HG03521 (cell line): ENCODE measurements at regions not wholly inside any gene's neighbourhood (a gene's known extent, or its start where the extent isn't known, plus 50 kb on each side); places are given as distances from the start of the nearest gene placed in this dataset.
"Not testable (repeated sequence)": the region's sequence is repeated elsewhere in the genome, so short reads cannot be mapped to it uniquely, and the experiment has no call there.

Experiments used
- ATAC-seq: cut with Tn5 transposase; IDR thresholded peaks from one replicate; pipeline ENCODE4 v1.9.1; 2021; ENCODE audit warnings: mild to moderate bottlenecking, moderate library complexity; ENCODE audit not compliant: unreplicated experiment

- no peak for ATAC-seq
Observed at GRCh38 chr10:2576892-2577291, 490.5 kb upstream of the PFKP start.

DNA sequence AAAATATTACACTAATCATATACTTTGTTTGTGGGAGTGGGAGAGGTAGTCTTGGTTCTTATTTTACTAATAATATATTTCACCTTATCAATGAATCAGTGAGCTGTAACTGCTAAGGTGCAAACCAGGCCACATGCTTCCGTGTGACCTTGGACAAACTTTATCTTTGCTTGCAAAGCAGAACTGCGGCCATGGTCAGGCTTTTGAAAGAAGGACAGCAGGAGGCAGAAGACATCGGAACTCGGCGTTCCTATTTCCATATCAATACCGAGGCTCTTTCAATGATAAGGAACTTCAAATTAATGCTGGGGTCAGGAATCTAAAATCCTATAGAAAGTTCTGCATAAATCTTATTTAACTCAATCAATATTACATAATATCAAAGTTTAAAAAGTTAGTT lies 491.9 kb upstream of the PFKP start:
- ATAC-seq, result no peak

DNA sequence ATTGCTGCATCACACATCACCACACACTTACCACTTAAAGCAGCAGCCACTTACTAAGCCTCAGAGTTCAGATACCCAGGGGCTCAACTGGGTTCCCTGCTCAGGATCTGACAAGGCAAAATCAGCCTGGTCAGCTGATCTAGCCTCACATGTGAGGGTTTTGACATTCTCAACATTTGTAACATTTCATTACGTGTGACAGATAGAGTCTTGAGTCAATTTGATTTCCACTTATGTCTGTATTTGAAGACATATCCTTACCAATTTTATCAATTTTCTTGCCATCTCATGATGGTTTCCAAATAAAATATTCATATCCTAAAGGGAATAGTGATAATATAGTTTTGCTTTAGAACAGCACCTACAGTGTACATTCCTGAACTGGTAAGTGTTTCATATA lies 494.7 kb upstream of the PFKP start:
- no peak for ATAC-seq

DNA sequence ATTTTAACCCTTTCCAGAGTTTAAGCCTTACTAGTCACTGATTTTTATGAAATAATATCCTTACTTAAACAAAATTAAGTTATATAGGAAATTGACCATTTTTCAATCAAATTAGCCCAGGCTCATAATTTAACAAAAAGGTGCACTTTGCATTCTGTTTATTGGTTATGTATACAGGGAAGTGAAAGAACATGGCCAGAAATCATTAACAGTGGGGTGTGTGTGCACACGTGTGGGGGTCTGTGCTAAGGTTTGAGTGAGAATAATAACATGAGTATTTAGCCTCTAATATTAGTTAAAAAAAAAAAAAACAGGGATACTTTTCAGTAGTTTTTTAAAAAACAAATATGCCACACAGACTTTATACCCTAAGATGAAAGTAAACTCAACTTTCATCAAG lies 510.5 kb upstream of the PFKP start:
- ATAC-seq, result peak; percentile 67

GRCh38 chr10:2548071-2548470 lies 519.3 kb upstream of the PFKP start:
- no peak for ATAC-seq

DNA sequence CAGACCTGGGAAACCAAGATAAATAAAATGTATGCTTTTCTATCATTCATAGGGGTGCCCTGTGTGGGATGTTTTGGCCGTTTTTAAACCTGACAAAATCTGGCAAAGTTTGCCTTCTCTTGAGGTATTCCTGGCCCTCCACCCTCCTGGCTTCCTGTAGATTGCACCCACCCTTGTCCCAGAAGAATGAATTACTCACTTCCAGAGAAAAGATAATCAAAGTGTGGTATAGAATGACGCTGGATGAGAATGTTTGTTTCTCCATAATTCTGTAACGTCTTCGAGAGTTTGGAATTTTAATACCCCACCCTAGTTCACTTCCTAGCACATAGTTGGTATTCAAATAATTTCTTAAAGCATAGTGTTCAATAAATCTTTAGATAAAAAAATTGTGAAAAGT lies 519.7 kb upstream of the PFKP start:
- ATAC-seq, result no peak

- not testable (repeated sequence) for ATAC-seq
Observed at GRCh38 chr10:2546894-2547293, 520.5 kb upstream of the PFKP start.

- ATAC-seq, result no peak
Observed at GRCh38 chr10:2543974-2544373, 523.4 kb upstream of the PFKP start.

GRCh38 chr10:2543142-2543886 lies 524.0 kb upstream of the PFKP start:
- ATAC-seq, result no peak

DNA sequence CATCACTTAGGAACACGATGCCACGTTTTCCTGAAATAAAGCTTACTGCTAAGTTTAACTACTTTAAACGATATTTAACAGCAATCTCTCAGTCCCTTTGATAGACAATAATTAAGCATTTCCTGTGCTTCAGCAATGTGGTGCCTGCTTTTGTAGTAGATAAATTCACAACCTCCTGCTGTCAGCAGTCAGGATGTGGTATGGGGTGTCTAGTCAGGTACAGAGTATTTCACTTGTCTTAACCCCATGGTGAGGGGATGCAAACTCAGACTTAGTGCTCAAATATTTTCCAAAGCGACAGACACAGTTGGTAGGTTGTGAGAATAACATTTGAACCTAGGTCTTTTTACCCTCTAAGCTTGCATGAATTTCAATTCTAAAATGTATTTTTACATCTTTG lies 526.2 kb upstream of the PFKP start:
- ATAC-seq, result no peak

DNA sequence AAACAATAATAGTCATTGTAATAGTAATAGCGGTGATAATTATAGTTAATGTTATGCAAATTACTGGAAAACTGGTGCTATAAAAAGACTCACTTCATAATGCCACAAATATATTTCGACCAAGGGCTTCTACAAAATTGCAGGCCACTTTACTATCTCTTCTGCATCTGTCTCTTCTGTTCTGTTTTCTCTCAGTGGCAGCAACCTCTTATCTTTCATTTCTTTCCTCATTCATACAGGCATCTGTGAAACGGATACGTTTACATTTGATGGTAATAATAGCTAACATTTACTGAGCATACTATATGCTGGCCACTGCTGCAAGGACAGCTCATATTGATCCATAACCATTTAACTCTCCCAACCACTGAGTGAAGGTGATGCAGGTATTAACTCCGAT lies 537.4 kb upstream of the PFKP start:
- ATAC-seq, result no peak

DNA sequence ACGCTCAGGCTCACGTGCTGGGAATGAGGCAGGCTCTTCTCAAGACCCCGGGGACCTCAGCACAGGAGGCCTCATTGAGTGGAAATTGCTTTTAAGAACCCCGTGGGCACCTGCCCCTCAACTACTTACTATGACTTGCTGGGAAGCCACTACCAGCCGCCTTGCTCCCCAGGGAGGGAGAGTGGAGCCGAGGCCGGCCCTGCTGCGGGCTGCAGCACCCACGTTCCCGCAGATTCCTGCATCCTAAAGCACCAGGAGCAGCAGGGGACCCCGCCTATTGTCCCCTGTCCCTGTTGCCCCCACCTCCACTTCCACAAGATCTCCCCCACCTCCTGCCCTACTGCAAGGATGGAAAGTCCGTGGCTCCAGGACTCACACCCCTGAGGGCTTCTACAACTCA lies 541.6 kb upstream of the PFKP start:
- no peak for ATAC-seq

DNA sequence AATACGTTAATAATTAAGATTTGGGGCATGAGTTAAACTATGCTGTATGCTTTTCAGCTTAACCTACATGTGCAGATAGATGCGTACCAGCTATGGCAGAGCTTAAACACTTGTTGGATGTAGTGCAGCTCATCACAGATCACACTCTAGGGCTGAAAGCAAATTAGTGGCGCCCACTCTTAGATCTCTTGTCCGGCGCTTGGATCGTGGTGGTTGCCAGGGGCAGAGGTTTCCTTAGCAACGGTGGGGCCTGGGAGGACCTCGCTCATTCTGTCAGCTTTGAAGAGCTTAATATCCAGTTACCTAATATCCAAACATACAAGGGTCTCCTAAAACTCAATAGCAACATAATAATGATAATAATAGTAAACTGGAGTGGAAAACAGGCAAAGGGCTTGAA lies 548.2 kb upstream of the PFKP start:
- ATAC-seq, result no peak

- no peak for ATAC-seq
Observed at GRCh38 chr10:2509081-2509531, 558.2 kb upstream of the PFKP start.

DNA sequence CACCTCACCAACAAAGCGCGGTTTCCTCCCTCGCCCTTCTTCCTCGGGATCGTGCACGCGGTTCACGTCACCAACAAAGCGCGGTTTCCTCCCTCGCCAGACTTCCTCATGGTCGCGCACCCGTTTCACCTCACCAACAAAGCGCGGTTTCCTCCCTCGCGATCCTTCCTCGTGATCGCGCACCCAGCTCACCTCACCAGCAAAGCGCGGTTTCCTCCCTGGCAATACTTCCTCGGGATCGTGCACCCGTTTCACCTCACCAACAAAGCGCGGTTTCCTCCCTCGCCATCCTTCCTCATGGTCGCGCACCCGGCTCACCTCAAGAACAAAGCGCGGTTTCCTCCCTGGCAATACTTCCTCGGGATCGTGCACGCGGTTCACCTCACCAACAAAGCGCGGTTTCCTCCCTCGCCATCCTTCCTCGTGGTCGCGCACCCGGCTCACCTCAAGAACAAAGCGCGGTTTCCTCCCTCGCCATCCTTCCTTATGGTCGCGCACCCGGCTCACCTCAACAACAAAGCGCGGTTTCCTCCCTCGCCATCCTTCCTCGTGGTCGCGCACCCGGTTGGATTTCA lies 565.9 kb upstream of the PFKP start:
- ATAC-seq, result not testable (repeated sequence)

- no peak for ATAC-seq
Observed at GRCh38 chr10:2494399-2494798, 572.9 kb upstream of the PFKP start.

DNA sequence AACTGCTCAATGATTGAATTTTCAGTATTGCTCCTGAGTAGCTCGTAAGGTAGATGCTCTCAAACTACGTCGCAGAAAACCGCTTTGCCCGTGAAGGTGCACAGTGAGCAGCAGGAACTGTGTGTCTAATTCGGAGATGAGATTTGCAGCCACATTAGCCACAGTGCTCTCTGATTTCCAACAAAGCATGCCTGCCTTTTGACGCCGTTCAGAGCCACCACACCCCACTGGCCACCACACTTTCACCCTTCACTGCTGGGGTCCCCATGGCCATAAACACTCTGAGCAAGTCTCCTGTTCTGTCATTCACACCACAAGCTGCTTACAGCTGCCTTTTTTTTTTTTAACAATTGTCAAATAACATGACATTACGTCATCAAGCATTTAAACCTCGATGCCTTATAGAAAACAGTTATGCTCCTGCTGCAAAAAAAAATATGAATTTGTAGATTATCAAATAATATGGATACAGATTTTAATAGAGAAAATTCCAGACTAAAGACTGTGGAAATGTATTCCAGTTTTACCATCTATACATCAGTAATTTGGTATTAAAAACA lies 578.8 kb upstream of the PFKP start:
- no peak for ATAC-seq

DNA sequence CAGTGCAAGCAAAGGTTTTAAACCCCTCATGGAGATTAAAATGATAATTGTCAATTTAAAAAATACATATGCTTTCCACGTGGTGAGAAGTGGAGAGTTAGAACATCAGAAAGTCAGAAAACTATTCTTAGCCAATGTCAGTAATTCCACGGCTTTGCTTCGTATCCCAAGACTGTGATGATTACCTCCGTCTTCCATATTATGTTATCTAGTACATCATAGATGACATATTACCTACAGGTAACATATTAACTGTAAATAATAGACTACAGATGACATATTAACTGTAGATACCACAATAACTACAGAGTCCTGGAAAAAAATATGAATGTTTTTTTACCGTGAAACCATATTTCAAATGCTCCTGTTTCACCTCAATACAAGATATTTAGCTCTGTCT lies 579.4 kb upstream of the PFKP start:
- no peak for ATAC-seq

DNA sequence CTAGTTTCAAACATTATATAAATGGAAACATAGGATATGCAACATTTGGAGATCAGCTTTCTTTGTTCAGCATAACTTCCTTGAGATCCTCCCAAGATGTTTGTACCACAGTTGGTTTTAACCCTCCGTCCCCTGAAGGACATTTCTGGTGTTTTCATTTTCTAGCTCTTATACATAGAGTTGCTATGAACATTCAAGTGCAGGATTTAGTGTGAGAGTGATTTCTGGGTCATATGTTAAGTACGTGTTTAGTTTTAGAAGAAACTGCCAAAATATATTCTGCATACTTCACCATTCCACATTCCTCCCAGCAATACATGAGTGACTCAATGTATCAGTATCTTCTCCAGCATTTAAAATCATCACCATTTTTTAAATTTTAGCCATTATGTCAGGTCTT lies 588.7 kb upstream of the PFKP start:
- ATAC-seq, result no peak

- ATAC-seq, result no peak
Observed at GRCh38 chr10:2476812-2477553, 590.4 kb upstream of the PFKP start.

GRCh38 chr10:2476218-2476811 lies 591.0 kb upstream of the PFKP start:
- no peak for ATAC-seq
